ENCODE measurements at regions not wholly inside any gene's neighbourhood (a gene's known extent, or its start where the extent isn't known, plus 50 kb on each side); places are given as distances from the start of the nearest gene placed in this dataset.

GRCh38 chr17:14750866-14751265, 450.0 kb downstream of the HS3ST3B1 start (continued):
- no peak for TF ChIP-seq CHD7 (IDR thresholded peaks at IDR 0.05; ENCODE audit: insufficient replicate concordance, low read length)
- no peak for TF ChIP-seq RXRA (IDR thresholded peaks at IDR 0.05; ENCODE audit: insufficient read depth, low read depth, low read length)
- no peak for TF ChIP-seq KDM1A (IDR thresholded peaks at IDR 0.05; ENCODE audit: borderline replicate concordance, low read length)
- TF ChIP-seq BRCA1 (IDR thresholded peaks at IDR 0.05; ENCODE audit: low read depth, low read length), result no peak
- no peak for TF ChIP-seq RNF2 (IDR thresholded peaks at IDR 0.05; ENCODE audit: borderline replicate concordance, low read depth, low read length, missing control alignments, poor library complexity, severe bottlenecking)
- no peak for TF ChIP-seq TCF12 (IDR thresholded peaks at IDR 0.05; ENCODE audit: low read depth, low read length)
- no peak for TF ChIP-seq E2F6 (IDR thresholded peaks at IDR 0.05)
- TF ChIP-seq ATF2 (IDR thresholded peaks at IDR 0.05; ENCODE audit: low read length), result no peak

Measured in H1 (cell line).